Endothelial cell of umbilical vein (primary cell): ENCODE measurements at regions not wholly inside any gene's neighbourhood (a gene's known extent, or its start where the extent isn't known, plus 50 kb on each side); places are given as distances from the start of the nearest gene placed in this dataset.

Experiments
- BruUV-seq: library from RNA; stranded (reverse); fragments of 400-500 nt; replicated peaks from 2 replicates; lab custom pipeline; 2021; lab: Mats Ljungman, UMichigan
- CTCF ChIA-PET: fragments of 300-600, 350-600 bp; sonication (Branson Sonifier 250); formaldehyde crosslinking; loops from one replicate; lab custom pipeline; 2021; ENCODE audit warnings: antibody characterized with exemption, inconsistent platforms; lab: Charles Lee
- POLR2A ChIA-PET: fragments of 300-600, 350-600 bp; sonication (Branson Sonifier 250); formaldehyde crosslinking; loops from one replicate; lab custom pipeline; 2021; ENCODE audit warnings: antibody characterized with exemption, inconsistent platforms; lab: Charles Lee
- DNase-seq: peaks from one replicate; pipeline ENCODE4 v3.0.0-alpha.2; 2011; ENCODE audit warnings: low read depth, low spot score
- FAIRE-seq: peaks from 2 replicates; lab custom pipeline; 2011; peaks lifted over from hg19 to GRCh38; lab: Jason Lieb, UNC
- H2AFZ ChIP-seq: 2 replicates; pipeline ENCODE4 v1.6.0; 2012; ENCODE audit warnings: low read depth, low read length, control low read depth, inconsistent platforms
- H3K27ac ChIP-seq: 2 replicates; pipeline ENCODE4 v1.5.1; 2011; ENCODE audit warnings: low read depth, mild to moderate bottlenecking, control low read depth, low read length, moderate library complexity; ENCODE audit not compliant: insufficient read depth
- H3K27me3 ChIP-seq, 2 experiments: 2 replicates each; pipeline versions ENCODE4 v1.6.0 to v1.6.1; 2011; ENCODE audit warnings: low read length in 2 of 2, mixed read lengths in 1 of 2; ENCODE audit not compliant: control insufficient read depth in 2 of 2, insufficient read depth in 2 of 2
- H3K36me3 ChIP-seq, 2 experiments: 2 replicates in 1 of 2; 3 replicates in 1 of 2; pipeline ENCODE4 v1.5.1; 2011; ENCODE audit warnings: low read length in 2 of 2, mild to moderate bottlenecking in 1 of 2, moderate library complexity in 1 of 2; ENCODE audit not compliant: control insufficient read depth in 2 of 2, insufficient read depth in 2 of 2; ENCODE audit errors: extremely low read depth in 1 of 2
- H3K4me1 ChIP-seq: 3 replicates; pipeline ENCODE4 v1.5.1; 2011; ENCODE audit warnings: mild to moderate bottlenecking, low read length; ENCODE audit not compliant: control insufficient read depth, insufficient read depth; ENCODE audit errors: extremely low read depth
- H3K4me2 ChIP-seq: 2 replicates; pipeline ENCODE4 v1.6.1; 2011; ENCODE audit warnings: low read length, control low read depth, mixed read lengths; ENCODE audit not compliant: insufficient read depth
- H3K4me3 ChIP-seq, 3 experiments: fragments of 200-600 bp in 1 of 3; sonication (generic), shearing (Covaris generic) in 1 of 3; replicated peaks in 1 of 3; 2 replicates each; pipeline ENCODE4 v1.5.1; 2011 to 2016; ENCODE audit warnings: control low read depth in 3 of 3, low read length in 3 of 3, mild to moderate bottlenecking in 2 of 3, inconsistent platforms in 1 of 3, low read depth in 1 of 3, moderate library complexity in 1 of 3; ENCODE audit not compliant: insufficient read depth in 1 of 3
- H3K79me2 ChIP-seq: 2 replicates; pipeline ENCODE4 v1.6.0; 2012; ENCODE audit warnings: low read length, inconsistent platforms; ENCODE audit not compliant: control insufficient read depth, insufficient read depth
- H3K9ac ChIP-seq: replicated peaks from 2 replicates; pipeline ENCODE3; 2011; ENCODE audit warnings: low read length, control low read depth; ENCODE audit not compliant: insufficient read depth; ENCODE audit errors: extremely low read depth
- H3K9me1 ChIP-seq: replicated peaks from 3 replicates; pipeline ENCODE4 v1.6.0; 2011; ENCODE audit warnings: mild to moderate bottlenecking, low read length; ENCODE audit not compliant: control insufficient read depth, insufficient read depth; ENCODE audit errors: extremely low read depth
- H3K9me3 ChIP-seq: replicated peaks from 2 replicates; pipeline ENCODE4 v1.5.1; 2012; ENCODE audit warnings: low read length, inconsistent platforms; ENCODE audit not compliant: control insufficient read depth, insufficient read depth
- H4K20me1 ChIP-seq: replicated peaks from 2 replicates; pipeline ENCODE3; 2011; ENCODE audit warnings: mild to moderate bottlenecking, low read length; ENCODE audit not compliant: control insufficient read depth, insufficient read depth; ENCODE audit errors: extremely low read depth
- EZH2 ChIP-seq: IDR thresholded peaks from 2 replicates; pipeline ENCODE4 v1.6.1; 2012; ENCODE audit warnings: borderline replicate concordance, low read depth, mild to moderate bottlenecking, moderate library complexity, low read length, inconsistent platforms; ENCODE audit not compliant: severe bottlenecking
- FOS ChIP-seq: IDR thresholded peaks from 2 replicates; pipeline ENCODE4 v1.6.1; 2011; ENCODE audit warnings: mild to moderate bottlenecking, low read length, moderate library complexity, borderline replicate concordance; ENCODE audit not compliant: insufficient read depth
- GATA2 ChIP-seq: IDR thresholded peaks from 2 replicates; pipeline ENCODE4 v1.7.0; 2011; ENCODE audit warnings: low read depth, mild to moderate bottlenecking, moderate library complexity, mixed read lengths, low read length; ENCODE audit not compliant: insufficient read length, insufficient read depth
- JUN ChIP-seq: IDR thresholded peaks from 2 replicates; pipeline ENCODE4 v1.6.1; 2011; ENCODE audit warnings: borderline replicate concordance, low read depth; ENCODE audit not compliant: insufficient read length, insufficient read depth
- MYC ChIP-seq: IDR thresholded peaks from one replicate; pipeline ENCODE4 v1.6.1; 2011; ENCODE audit warnings: mild to moderate bottlenecking, low read depth, low read length
- POLR2A ChIP-seq: IDR thresholded peaks from 2 replicates; pipeline ENCODE4 v1.6.1; 2012; ENCODE audit warnings: low read depth, mild to moderate bottlenecking, control low read depth, low read length
- POLR2AphosphoS5 ChIP-seq: IDR thresholded peaks from 2 replicates; pipeline ENCODE4 v1.6.1; 2012; ENCODE audit warnings: low read depth, mild to moderate bottlenecking, control low read depth, low read length, moderate library complexity; ENCODE audit not compliant: insufficient read depth
- dilution Hi-C: fragments of 300-500 bp; cut with MboI; formaldehyde crosslinking; loops from one replicate; pipeline ENCODE4 v1.15.0; 2019; ENCODE audit warnings: low sequenced_read_pairs; ENCODE audit not compliant: extremely low pct_ligation_motif_present
- intact Hi-C: fragments of 100-400 bp; cut with micrococcal nuclease; formaldehyde crosslinking; loops from one replicate; pipeline ENCODE4 v1.10.0; 2022
- TF ChIP-seq, protein P1 (sequence below): IDR thresholded peaks from 2 replicates; pipeline ENCODE4 v1.6.1; 2011; ENCODE audit not compliant: insufficient read depth, insufficient read length
- TF ChIP-seq, protein P2 (sequence below), 2 donors: IDR thresholded peaks; 1 replicate in 1 of 2; 2 replicates in 1 of 2; pipeline ENCODE4 v1.5.1; 2011; ENCODE audit warnings: low read length in 2 of 2, mild to moderate bottlenecking in 2 of 2, moderate library complexity in 2 of 2, control low read depth in 1 of 2, inconsistent platforms in 1 of 2, low read depth in 1 of 2; ENCODE audit not compliant: insufficient read depth in 1 of 2; ENCODE audit errors: extremely low read depth in 1 of 2

DNA sequence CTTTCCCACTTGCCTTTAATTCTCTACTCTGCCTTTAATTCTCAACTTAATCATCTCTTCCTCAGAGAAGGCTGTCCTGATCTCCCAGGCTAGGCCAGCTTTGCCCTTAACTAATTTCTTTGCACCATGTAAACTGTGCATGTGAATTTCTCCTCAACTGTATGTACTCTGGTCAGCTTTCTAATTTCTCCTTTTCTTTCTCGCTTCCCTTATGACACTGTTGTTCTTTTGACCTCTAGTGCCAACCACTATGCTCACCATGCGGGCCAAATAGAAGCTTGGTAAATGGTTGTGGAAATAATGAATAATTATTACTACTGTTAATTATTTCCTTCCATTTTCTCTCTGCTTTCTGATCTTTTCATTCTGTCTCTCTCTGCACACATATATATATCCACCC, 269.0 kb upstream of the CRBN start:
- no peaks in the 10 kb centered on the region for H3K36me3 ChIP-seq
- no peak overlapping the region for H3K4me2 ChIP-seq
- no peaks in the 10 kb centered on the region for H4K20me1 ChIP-seq
- no peak overlapping the region for H2AFZ ChIP-seq
- no peak for DNase-seq
- intact Hi-C loops: no loop called here
- H3K27ac ChIP-seq: no peak overlapping the region
- FAIRE-seq: no peak
- TF ChIP-seq JUN: no peak
- no peak for TF ChIP-seq POLR2A
- TF ChIP-seq POLR2AphosphoS5: no peak
- no peak for TF ChIP-seq FOS
- TF ChIP-seq, protein P1, sequence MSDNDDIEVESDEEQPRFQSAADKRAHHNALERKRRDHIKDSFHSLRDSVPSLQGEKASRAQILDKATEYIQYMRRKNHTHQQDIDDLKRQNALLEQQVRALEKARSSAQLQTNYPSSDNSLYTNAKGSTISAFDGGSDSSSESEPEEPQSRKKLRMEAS: no peak
- no peak for TF ChIP-seq MYC
- no peak for TF ChIP-seq EZH2
- TF ChIP-seq, protein P2, sequence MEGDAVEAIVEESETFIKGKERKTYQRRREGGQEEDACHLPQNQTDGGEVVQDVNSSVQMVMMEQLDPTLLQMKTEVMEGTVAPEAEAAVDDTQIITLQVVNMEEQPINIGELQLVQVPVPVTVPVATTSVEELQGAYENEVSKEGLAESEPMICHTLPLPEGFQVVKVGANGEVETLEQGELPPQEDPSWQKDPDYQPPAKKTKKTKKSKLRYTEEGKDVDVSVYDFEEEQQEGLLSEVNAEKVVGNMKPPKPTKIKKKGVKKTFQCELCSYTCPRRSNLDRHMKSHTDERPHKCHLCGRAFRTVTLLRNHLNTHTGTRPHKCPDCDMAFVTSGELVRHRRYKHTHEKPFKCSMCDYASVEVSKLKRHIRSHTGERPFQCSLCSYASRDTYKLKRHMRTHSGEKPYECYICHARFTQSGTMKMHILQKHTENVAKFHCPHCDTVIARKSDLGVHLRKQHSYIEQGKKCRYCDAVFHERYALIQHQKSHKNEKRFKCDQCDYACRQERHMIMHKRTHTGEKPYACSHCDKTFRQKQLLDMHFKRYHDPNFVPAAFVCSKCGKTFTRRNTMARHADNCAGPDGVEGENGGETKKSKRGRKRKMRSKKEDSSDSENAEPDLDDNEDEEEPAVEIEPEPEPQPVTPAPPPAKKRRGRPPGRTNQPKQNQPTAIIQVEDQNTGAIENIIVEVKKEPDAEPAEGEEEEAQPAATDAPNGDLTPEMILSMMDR (IDR thresholded peaks at IDR 0.05; ENCODE audit: extremely low read depth in 1 of 2, insufficient read depth in 1 of 2, low read depth in 1 of 2, low read length in 2 of 2): no peak
- no peak for TF ChIP-seq GATA2
- dilution Hi-C loops: no loop called here
- no peak overlapping the region for H3K9ac ChIP-seq
- no peaks in the 10 kb centered on the region for H3K9me1 ChIP-seq
- no peaks in the 10 kb centered on the region for H3K4me1 ChIP-seq
- no peaks in the 10 kb centered on the region for H3K27me3 ChIP-seq
- H3K4me3 ChIP-seq: no peak overlapping the region
- ChIA-PET CTCF (no interaction called here), POLR2A (no interaction called here)
- BruUV-seq: no TSS peak
- H3K79me2 ChIP-seq: no peaks in the 10 kb centered on the region
- H3K9me3 ChIP-seq: peaks cover 2% of the 10 kb centered on the region
